Esophagus squamous epithelium (tissue), 4 donors: ENCODE measurements at regions not wholly inside any gene's neighbourhood (a gene's known extent, or its start where the extent isn't known, plus 50 kb on each side); places are given as distances from the start of the nearest gene placed in this dataset.
"Not testable (repeated sequence)": the region's sequence is repeated elsewhere in the genome, so short reads cannot be mapped to it uniquely, and the experiment has no call there.

Experiments
- POLR2A ChIP-seq, 4 donors: fragments of 450-650 bp; IDR thresholded peaks; one replicate each; pipeline ENCODE4 v1.6.1; 2017; ENCODE audit warnings: antibody characterized with exemption in 4 of 4, mild to moderate bottlenecking in 4 of 4, moderate library complexity in 3 of 4
- TF ChIP-seq, protein P1 (sequence below), 6 experiments: fragments of 450-650 bp in 4 of 6; fragments of 200-600 bp in 2 of 6; sonication (generic) in 2 of 6; IDR thresholded peaks; one replicate each; pipeline ENCODE4 v1.5.1; 2016 to 2019; ENCODE audit warnings: antibody characterized with exemption in 6 of 6, mild to moderate bottlenecking in 4 of 6, moderate library complexity in 4 of 6

DNA sequence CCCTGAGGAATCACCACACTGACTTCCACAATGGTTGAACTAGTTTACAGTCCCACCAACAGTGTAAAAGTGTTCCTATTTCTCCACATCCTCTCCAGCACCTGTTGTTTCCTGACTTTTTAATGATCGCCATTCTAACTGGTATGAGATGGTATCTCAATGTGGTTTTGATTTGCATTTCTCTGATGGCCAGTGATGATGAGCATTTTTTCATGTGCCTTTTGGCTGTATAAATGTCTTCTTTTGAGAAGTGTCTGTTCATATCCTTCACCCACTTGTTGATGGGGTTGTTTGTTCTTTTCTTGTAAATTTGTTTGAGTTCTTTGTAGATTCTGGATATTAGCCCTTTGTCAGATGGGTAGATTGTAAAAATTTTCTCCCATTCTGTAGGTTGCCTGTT is 106.9 kb upstream of the TMEM164 start:
- TF ChIP-seq, protein P1, sequence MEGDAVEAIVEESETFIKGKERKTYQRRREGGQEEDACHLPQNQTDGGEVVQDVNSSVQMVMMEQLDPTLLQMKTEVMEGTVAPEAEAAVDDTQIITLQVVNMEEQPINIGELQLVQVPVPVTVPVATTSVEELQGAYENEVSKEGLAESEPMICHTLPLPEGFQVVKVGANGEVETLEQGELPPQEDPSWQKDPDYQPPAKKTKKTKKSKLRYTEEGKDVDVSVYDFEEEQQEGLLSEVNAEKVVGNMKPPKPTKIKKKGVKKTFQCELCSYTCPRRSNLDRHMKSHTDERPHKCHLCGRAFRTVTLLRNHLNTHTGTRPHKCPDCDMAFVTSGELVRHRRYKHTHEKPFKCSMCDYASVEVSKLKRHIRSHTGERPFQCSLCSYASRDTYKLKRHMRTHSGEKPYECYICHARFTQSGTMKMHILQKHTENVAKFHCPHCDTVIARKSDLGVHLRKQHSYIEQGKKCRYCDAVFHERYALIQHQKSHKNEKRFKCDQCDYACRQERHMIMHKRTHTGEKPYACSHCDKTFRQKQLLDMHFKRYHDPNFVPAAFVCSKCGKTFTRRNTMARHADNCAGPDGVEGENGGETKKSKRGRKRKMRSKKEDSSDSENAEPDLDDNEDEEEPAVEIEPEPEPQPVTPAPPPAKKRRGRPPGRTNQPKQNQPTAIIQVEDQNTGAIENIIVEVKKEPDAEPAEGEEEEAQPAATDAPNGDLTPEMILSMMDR (IDR thresholded peaks at IDR 0.05), result not testable (repeated sequence)
- not testable (repeated sequence) for TF ChIP-seq POLR2A (IDR thresholded peaks at IDR 0.05)
